ENCODE measurements at regions not wholly inside any gene's neighbourhood (a gene's known extent, or its start where the extent isn't known, plus 50 kb on each side); places are given as distances from the start of the nearest gene placed in this dataset.

DNA sequence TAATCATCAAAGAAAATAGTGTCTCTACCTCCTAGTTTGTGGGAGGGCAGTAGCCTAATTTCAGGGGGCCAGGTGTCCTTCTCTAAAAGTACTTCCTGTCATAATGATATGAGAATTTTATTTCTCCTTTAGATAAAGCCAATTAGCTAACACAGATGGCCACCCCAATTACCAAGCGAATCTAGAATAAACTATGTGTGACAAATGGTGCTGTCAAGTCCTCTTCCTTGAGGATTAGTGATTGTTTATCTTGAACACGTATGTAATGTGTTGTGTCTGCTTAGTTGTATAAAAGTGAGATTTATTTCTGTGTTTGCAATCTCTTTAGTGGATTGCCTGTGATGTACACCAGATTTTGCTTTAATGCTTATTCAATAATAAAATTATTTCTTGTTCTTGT is 1120.0 kb downstream of the SORCS1 start:
- POLR2A ChIA-PET: no interaction called here
- Mint-ChIP-seq H3K4me3 (ENCODE audit: unreplicated experiment) (no peak overlapping the region), H3K27me3 (ENCODE audit: insufficient read depth, unreplicated experiment) (peaks cover 4% of the 10 kb centered on the region), H3K4me1 (ENCODE audit: low read depth, unreplicated experiment) (no peaks in the 10 kb centered on the region), H3K9me3 (ENCODE audit: unreplicated experiment) (no peaks in the 10 kb centered on the region), H3K36me3 (ENCODE audit: insufficient read depth, unreplicated experiment) (no peaks in the 10 kb centered on the region), H3K27ac (ENCODE audit: unreplicated experiment) (no peak overlapping the region)
- TF ChIP-seq, protein P1, sequence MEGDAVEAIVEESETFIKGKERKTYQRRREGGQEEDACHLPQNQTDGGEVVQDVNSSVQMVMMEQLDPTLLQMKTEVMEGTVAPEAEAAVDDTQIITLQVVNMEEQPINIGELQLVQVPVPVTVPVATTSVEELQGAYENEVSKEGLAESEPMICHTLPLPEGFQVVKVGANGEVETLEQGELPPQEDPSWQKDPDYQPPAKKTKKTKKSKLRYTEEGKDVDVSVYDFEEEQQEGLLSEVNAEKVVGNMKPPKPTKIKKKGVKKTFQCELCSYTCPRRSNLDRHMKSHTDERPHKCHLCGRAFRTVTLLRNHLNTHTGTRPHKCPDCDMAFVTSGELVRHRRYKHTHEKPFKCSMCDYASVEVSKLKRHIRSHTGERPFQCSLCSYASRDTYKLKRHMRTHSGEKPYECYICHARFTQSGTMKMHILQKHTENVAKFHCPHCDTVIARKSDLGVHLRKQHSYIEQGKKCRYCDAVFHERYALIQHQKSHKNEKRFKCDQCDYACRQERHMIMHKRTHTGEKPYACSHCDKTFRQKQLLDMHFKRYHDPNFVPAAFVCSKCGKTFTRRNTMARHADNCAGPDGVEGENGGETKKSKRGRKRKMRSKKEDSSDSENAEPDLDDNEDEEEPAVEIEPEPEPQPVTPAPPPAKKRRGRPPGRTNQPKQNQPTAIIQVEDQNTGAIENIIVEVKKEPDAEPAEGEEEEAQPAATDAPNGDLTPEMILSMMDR (IDR thresholded peaks at IDR 0.05; ENCODE audit: insufficient read depth in 1 of 2, low read depth in 1 of 2, low read length in 1 of 2, severe bottlenecking in 1 of 2, unreplicated experiment in 1 of 2): no peak
- no peaks in the 10 kb centered on the region for H3K36me3 ChIP-seq (ENCODE audit: control insufficient read depth, insufficient read depth, low read length)
- H3K4me3 ChIP-seq (ENCODE audit: low read depth, low read length): no peak overlapping the region
- CTCF ChIA-PET: no interaction called here
- DNase-seq: no peak
- H3K9me3 ChIP-seq: no peaks in the 10 kb centered on the region
- BruUV-seq (replicated peaks): no TSS peak
- no peaks in the 10 kb centered on the region for H3K27me3 ChIP-seq (replicated peaks; ENCODE audit: control insufficient read depth, insufficient read depth, low read length)
- no peaks in the 10 kb centered on the region for H3K4me1 ChIP-seq
- intact Hi-C loops (cut with micrococcal nuclease; ENCODE audit: unreplicated experiment): no loop called here

DNA sequence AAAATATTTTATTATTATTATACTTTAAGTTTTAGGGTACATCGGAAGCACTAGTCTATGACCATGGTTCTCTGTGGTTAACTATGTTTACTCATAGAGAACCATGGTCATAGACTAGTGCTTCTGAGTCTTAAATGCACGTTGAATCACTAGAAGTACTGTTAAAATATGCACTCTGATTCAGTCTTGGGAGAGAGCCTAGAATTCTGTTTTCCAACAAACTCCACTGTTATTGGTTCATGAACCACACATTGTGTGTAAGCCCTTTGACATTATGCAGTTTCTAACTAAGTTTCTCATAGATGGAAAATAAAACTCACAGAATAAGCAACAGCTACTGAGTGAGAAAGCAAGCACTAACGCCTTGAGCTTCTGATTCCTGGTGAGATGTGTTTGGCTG is 1120.6 kb downstream of the SORCS1 start:
- Mint-ChIP-seq H3K27me3 (ENCODE audit: insufficient read depth, unreplicated experiment) (peaks cover 4% of the 10 kb centered on the region), H3K36me3 (ENCODE audit: insufficient read depth, unreplicated experiment) (no peaks in the 10 kb centered on the region), H3K4me3 (ENCODE audit: unreplicated experiment) (no peak overlapping the region), H3K4me1 (ENCODE audit: low read depth, unreplicated experiment) (no peaks in the 10 kb centered on the region), H3K27ac (ENCODE audit: unreplicated experiment) (no peak overlapping the region), H3K9me3 (ENCODE audit: unreplicated experiment) (no peaks in the 10 kb centered on the region)
- Histone ChIP-seq H3K27me3 (replicated peaks; ENCODE audit: control insufficient read depth, insufficient read depth, low read length) (no peaks in the 10 kb centered on the region), H3K4me3 (ENCODE audit: low read depth, low read length) (no peak overlapping the region), H3K4me1 (no peaks in the 10 kb centered on the region), H3K9me3 (no peaks in the 10 kb centered on the region), H3K36me3 (ENCODE audit: control insufficient read depth, insufficient read depth, low read length) (no peaks in the 10 kb centered on the region)
- intact Hi-C loops (cut with micrococcal nuclease; ENCODE audit: unreplicated experiment): no loop called here
- no TSS peak for BruUV-seq (replicated peaks)
- TF ChIP-seq, protein P1 (IDR thresholded peaks at IDR 0.05; ENCODE audit: insufficient read depth in 1 of 2, low read depth in 1 of 2, low read length in 1 of 2, severe bottlenecking in 1 of 2, unreplicated experiment in 1 of 2): no peak
- no peak for DNase-seq
- CTCF ChIA-PET: no interaction called here
- POLR2A ChIA-PET: no interaction called here

DNA sequence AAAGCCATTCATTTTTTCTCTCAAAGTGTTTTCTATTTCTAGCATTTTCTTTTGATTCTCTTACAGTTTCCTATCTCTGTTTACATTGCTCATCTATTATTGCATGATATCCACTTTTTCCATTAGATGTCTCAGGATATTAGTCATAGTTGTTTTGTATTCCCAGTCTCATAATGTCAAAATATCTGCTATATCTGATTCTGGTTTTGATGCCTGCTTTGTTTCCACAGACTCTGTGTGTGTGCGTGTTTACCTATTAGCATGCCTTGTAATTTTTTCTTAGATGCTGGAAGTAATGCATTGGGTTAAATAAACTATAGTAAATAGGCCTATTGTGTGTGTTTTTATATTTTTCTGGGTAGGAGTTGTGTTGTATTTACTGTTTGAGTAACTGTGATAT is 1126.3 kb downstream of the SORCS1 start:
- Mint-ChIP-seq H3K9me3 (ENCODE audit: unreplicated experiment) (peaks cover 11% of the 10 kb centered on the region), H3K27me3 (ENCODE audit: insufficient read depth, unreplicated experiment) (no peaks in the 10 kb centered on the region), H3K36me3 (ENCODE audit: insufficient read depth, unreplicated experiment) (no peaks in the 10 kb centered on the region), H3K4me1 (ENCODE audit: low read depth, unreplicated experiment) (no peaks in the 10 kb centered on the region), H3K27ac (ENCODE audit: unreplicated experiment) (no peak overlapping the region), H3K4me3 (ENCODE audit: unreplicated experiment) (no peak overlapping the region)
- Histone ChIP-seq H3K36me3 (ENCODE audit: control insufficient read depth, insufficient read depth, low read length) (no peaks in the 10 kb centered on the region), H3K4me3 (ENCODE audit: low read depth, low read length) (no peak overlapping the region), H3K27me3 (replicated peaks; ENCODE audit: control insufficient read depth, insufficient read depth, low read length) (no peaks in the 10 kb centered on the region), H3K9me3 (no peaks in the 10 kb centered on the region), H3K4me1 (no peaks in the 10 kb centered on the region)
- CTCF ChIA-PET: no interaction called here
- intact Hi-C loops (cut with micrococcal nuclease; ENCODE audit: unreplicated experiment): no loop called here
- POLR2A ChIA-PET: no interaction called here
- BruUV-seq (replicated peaks): no TSS peak
- TF ChIP-seq, protein P1 (IDR thresholded peaks at IDR 0.05; ENCODE audit: insufficient read depth in 1 of 2, low read depth in 1 of 2, low read length in 1 of 2, severe bottlenecking in 1 of 2, unreplicated experiment in 1 of 2): no peak
- no peak for DNase-seq

Measured in Caco-2 (cell line).